Transverse colon (tissue), 4 donors: ENCODE measurements at regions not wholly inside any gene's neighbourhood (a gene's known extent, or its start where the extent isn't known, plus 50 kb on each side); places are given as distances from the start of the nearest gene placed in this dataset.

Experiments
- DNase-seq: peaks from one replicate; pipeline ENCODE4 v3.0.0-alpha.2; 2019
- H3K27ac ChIP-seq, 4 donors: fragments of 200-600 bp; sonication (generic); 2 replicates each; pipeline ENCODE4 v1.5.1; 2016 to 2018; ENCODE audit warnings: inconsistent platforms in 4 of 4
- H3K27me3 ChIP-seq: fragments of 200-600 bp; sonication (generic); 2 replicates; pipeline ENCODE4 v1.5.1; 2017; ENCODE audit warnings: inconsistent platforms
- H3K36me3 ChIP-seq, 4 donors: fragments of 200-600 bp; sonication (generic); 2 replicates each; pipeline ENCODE4 v1.5.1; 2017 to 2019; ENCODE audit warnings: inconsistent platforms in 4 of 4
- H3K4me1 ChIP-seq, 4 donors: fragments of 200-600 bp; sonication (generic); 2 replicates each; pipeline ENCODE4 v1.5.1; 2017 to 2020; ENCODE audit warnings: inconsistent platforms in 4 of 4
- H3K4me3 ChIP-seq, 4 donors: fragments of 200-600 bp; sonication (generic); 1 replicate in 1 of 4; 2 replicates in 3 of 4; pipeline versions ENCODE4 v1.5.1 to v1.6.1; 2017 to 2019; ENCODE audit warnings: inconsistent platforms in 4 of 4
- H3K9me3 ChIP-seq, 2 donors: fragments of 200-600 bp; sonication (generic); 2 replicates each; pipeline ENCODE4 v1.5.1; 2017 to 2019; ENCODE audit warnings: inconsistent platforms in 2 of 2
- EP300 ChIP-seq: sonication (generic); formaldehyde crosslinking; IDR thresholded peaks from one replicate; pipeline ENCODE4 v1.6.1; 2017; ENCODE audit warnings: antibody characterized with exemption, low read depth
- POLR2A ChIP-seq: fragments of 450-650 bp; IDR thresholded peaks from one replicate; pipeline ENCODE4 v1.6.1; 2016; ENCODE audit warnings: antibody characterized with exemption, mild to moderate bottlenecking, moderate library complexity
- POLR2AphosphoS5 ChIP-seq, 3 donors: sonication (generic); formaldehyde crosslinking; IDR thresholded peaks; one replicate each; pipeline ENCODE4 v1.6.1; 2016; ENCODE audit warnings: antibody characterized with exemption in 3 of 3
- WGBS, 2 donors: methylation state at CpG; one replicate each; pipeline ENCODE4 v1.1.5; 2018; ENCODE audit warnings: low coverage in 1 of 2; 5-methylcytosine and 5-hydroxymethylcytosine counted together
- in situ Hi-C, 4 donors: fragments of 200-750 bp; cut with MboI; loops; one replicate each; pipeline versions ENCODE4 v1.15.0 to v1.15.1; 2017; ENCODE audit warnings: low sequenced_read_pairs in 3 of 4, low pct_ligation_motif_present in 1 of 4, low pct_unique_long_range_greater_than_20kb in 1 of 4
- intact Hi-C: fragments of 100-400 bp; cut with DNase I; formaldehyde crosslinking; loops from one replicate; pipeline ENCODE4 v1.15.1; 2023; ENCODE audit warnings: low total_unique reads
- TF ChIP-seq, protein P1 (sequence below), 5 experiments: fragments of 200-600 bp in 3 of 5; fragments of 450-650 bp in 2 of 5; sonication (generic) in 3 of 5; IDR thresholded peaks; 1 replicate in 2 of 5; 2 replicates in 3 of 5; pipeline ENCODE4 v1.5.1; 2016 to 2017; ENCODE audit warnings: antibody characterized with exemption in 5 of 5, inconsistent platforms in 3 of 5, mild to moderate bottlenecking in 2 of 5, moderate library complexity in 1 of 5

- in situ Hi-C loops: no loop called here
- Histone ChIP-seq H3K27ac (no peak overlapping the region), H3K27me3 (no peaks in the 10 kb centered on the region), H3K4me3 (no peak overlapping the region), H3K9me3 (no peaks in the 10 kb centered on the region), H3K4me1 (no peaks in the 10 kb centered on the region), H3K36me3 (no peaks in the 10 kb centered on the region)
- intact Hi-C loops: no loop called here
- DNase-seq: no peak
- TF ChIP-seq EP300 (no peak), POLR2A (no peak), POLR2AphosphoS5 (IDR thresholded peaks at IDR 0.05) (no peak)
- TF ChIP-seq, protein P1, sequence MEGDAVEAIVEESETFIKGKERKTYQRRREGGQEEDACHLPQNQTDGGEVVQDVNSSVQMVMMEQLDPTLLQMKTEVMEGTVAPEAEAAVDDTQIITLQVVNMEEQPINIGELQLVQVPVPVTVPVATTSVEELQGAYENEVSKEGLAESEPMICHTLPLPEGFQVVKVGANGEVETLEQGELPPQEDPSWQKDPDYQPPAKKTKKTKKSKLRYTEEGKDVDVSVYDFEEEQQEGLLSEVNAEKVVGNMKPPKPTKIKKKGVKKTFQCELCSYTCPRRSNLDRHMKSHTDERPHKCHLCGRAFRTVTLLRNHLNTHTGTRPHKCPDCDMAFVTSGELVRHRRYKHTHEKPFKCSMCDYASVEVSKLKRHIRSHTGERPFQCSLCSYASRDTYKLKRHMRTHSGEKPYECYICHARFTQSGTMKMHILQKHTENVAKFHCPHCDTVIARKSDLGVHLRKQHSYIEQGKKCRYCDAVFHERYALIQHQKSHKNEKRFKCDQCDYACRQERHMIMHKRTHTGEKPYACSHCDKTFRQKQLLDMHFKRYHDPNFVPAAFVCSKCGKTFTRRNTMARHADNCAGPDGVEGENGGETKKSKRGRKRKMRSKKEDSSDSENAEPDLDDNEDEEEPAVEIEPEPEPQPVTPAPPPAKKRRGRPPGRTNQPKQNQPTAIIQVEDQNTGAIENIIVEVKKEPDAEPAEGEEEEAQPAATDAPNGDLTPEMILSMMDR (IDR thresholded peaks at IDR 0.05): no peak
Measured at GRCh38 chr2:193549661-193550060, 1354.9 kb upstream of the TMEFF2 start.

DNA sequence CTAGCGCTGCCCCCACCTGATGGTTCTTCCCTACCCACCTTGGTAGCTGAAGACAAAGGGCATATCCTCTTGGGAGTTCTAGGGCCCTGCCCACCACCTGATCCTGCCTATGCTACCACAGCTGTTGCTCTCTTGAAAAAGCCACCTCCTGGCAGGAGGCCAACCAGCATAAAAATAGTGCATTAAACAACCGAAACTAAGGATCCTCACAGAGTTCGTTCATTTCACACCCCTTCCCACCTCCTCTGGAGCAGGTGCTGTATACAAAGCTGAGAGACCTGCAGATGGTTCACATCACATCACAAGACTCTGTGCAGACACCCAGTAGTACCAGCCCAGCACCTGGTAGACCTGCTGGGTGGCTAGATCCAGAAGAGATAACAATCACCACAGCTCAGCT is 1348.0 kb upstream of the TMEFF2 start:
- Histone ChIP-seq H3K27me3 (no peaks in the 10 kb centered on the region), H3K36me3 (no peaks in the 10 kb centered on the region), H3K4me1 (no peaks in the 10 kb centered on the region), H3K27ac (no peak overlapping the region), H3K9me3 (no peaks in the 10 kb centered on the region), H3K4me3 (no peak overlapping the region)
- in situ Hi-C loops: no loop called here
- TF ChIP-seq, protein P1 (IDR thresholded peaks at IDR 0.05): no peak
- TF ChIP-seq POLR2AphosphoS5 (IDR thresholded peaks at IDR 0.05) (no peak), EP300 (no peak), POLR2A (no peak)
- intact Hi-C loops: no loop called here
- 71% methylated on average over 3 of the region's 3 CpGs; no CpG with 5 or more reads in 1 of the 2 donors for whole genome bisulfite sequencing, 2 donors
- DNase-seq: no peak

DNA sequence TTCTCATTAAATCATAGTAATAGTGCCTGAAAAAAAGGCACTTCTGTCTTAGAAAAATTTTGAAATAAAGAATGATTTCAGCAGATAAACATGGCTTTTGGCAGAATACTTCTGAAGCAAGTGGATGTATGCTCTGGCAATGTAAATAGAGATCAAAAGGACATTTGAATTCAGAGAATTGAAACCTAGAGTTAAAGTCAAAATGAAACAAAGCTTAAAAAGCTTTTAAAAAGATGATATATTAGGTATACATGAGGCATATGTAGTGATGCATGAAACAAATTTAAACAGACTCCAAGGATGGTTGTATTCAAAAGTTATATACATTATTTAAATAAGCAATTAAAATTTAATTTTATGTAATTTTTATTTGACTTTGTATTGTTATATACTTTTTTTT is 1344.5 kb upstream of the TMEFF2 start:
- Histone ChIP-seq H3K9me3 (no peaks in the 10 kb centered on the region), H3K4me1 (no peaks in the 10 kb centered on the region), H3K36me3 (no peaks in the 10 kb centered on the region), H3K27ac (no peak overlapping the region), H3K27me3 (no peaks in the 10 kb centered on the region), H3K4me3 (no peak overlapping the region)
- intact Hi-C loops (no loop called here), in situ Hi-C loops (no loop called here)
- DNase-seq: no peak
- TF ChIP-seq POLR2AphosphoS5 (IDR thresholded peaks at IDR 0.05) (no peak), EP300 (no peak), POLR2A (no peak)
- TF ChIP-seq, protein P1 (IDR thresholded peaks at IDR 0.05): no peak

DNA sequence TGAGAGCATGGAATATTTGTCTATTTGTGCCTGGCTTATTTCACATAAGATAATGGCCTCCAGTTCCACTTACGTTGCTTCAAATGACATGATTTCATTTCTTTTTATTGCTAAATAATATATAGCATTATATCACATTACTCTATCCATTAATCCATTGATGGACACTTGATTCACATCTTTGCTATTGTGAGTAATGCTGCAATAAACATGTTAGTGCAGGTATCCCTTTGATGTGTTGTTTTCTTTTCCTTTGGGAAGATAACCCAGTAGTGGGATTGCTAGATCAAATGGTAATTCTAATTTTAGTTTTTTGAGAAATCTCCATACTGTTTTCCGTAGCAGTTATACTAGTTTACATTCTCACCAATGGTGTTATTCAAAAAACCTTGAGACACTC is 1343.3 kb upstream of the TMEFF2 start:
- no peaks in the 10 kb centered on the region for H3K36me3 ChIP-seq
- in situ Hi-C loops (no loop called here), intact Hi-C loops (no loop called here)
- H3K27me3 ChIP-seq: no peaks in the 10 kb centered on the region
- no peak overlapping the region for H3K27ac ChIP-seq
- H3K9me3 ChIP-seq: no peaks in the 10 kb centered on the region
- TF ChIP-seq POLR2AphosphoS5 (IDR thresholded peaks at IDR 0.05) (no peak), EP300 (no peak), POLR2A (no peak)
- TF ChIP-seq, protein P1 (IDR thresholded peaks at IDR 0.05): no peak
- H3K4me1 ChIP-seq: no peaks in the 10 kb centered on the region
- H3K4me3 ChIP-seq: no peak overlapping the region
- 67 to 87% methylated on average over 2 of the region's 2 CpGs for WGBS, 2 donors
- no peak for DNase-seq
